ENCODE measurements at regions not wholly inside any gene's neighbourhood (a gene's known extent, or its start where the extent isn't known, plus 50 kb on each side); places are given as distances from the start of the nearest gene placed in this dataset.

DNA sequence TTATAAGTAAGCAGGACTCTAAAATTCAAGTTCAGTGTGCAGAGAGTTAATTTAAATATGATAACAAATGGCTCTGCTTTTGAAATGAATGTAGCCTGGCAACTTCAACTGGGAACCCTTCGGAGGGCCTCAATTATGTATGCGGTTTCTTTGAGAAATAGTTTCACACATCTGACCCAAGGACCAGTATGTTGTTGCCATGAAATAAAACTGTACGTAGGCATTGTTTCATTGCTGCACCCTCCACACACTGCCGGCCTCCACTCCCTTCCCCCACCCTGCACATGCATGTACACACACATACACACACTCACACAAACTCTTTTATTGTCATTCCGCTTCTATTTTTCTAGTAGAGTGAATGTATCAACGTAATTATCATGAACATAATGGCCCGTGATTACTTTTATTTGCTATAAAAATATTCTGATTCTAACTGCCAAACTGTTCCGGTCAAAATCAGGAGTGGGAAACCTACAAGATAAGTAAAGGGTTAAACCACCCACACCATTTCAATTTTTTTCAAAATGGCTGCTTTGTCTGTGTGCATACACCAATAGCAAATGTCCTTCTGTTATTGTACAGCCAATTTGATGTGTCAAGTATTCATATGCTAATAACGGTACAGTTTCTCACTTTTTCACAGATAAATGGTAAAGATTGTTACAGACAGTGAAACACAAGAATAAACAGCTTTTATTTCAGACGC lies 215.5 kb upstream of the TMEM161B start:
- no peak for DNase-seq

GRCh38 chr5:88480801-88481499 lies 212.3 kb upstream of the TMEM161B start:
- no peak for DNase-seq

DNA sequence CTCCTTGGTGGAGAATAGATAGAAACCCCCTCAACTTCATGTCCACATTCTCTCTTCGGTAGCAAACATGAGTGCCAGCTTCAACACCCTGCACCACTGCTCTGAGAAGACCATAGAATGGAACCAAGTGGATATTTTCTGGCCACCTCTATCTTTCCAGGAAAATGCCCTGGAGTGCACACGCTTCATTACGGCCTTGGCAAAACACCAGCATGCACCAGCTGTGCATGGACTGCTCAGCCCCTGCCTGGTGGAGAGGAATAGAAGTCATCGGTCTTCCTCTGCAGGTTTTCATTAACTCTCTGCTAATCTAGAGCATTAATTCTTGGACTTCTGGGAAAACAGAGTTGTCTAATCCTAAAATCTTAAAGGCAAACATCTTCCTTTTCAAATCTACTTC lies 211.6 kb upstream of the TMEM161B start:
- no peak for DNase-seq

GRCh38 chr5:88474574-88474973 lies 205.9 kb upstream of the TMEM161B start:
- no peak for DNase-seq

- DNase-seq = no peak
Observed at GRCh38 chr5:88470745-88471144, 202.1 kb upstream of the TMEM161B start.

- no peak for DNase-seq
Observed at GRCh38 chr5:88459971-88460370, 191.3 kb upstream of the TMEM161B start.

DNA sequence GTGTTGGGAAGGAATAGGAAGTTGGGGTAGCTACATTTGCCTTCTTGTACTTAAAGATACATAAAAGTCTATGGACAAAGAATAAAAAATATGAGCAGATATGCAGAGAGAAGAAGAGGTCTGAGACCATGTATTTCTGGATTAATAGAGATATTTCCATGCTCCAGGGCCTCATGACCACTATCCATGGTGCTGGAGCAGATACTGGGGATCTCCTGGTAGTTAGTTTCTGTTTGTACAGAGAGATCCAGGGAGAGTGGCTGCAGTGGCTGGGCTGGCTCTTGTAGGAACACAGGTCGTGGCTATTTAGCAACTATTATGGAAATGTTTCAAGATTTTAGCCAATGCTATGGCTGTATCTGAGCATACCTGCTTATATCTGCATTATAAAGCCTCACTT lies 184.2 kb upstream of the TMEM161B start:
- no peak for DNase-seq

- DNase-seq = no peak
Observed at GRCh38 chr5:88450239-88450638, 181.6 kb upstream of the TMEM161B start.

DNA sequence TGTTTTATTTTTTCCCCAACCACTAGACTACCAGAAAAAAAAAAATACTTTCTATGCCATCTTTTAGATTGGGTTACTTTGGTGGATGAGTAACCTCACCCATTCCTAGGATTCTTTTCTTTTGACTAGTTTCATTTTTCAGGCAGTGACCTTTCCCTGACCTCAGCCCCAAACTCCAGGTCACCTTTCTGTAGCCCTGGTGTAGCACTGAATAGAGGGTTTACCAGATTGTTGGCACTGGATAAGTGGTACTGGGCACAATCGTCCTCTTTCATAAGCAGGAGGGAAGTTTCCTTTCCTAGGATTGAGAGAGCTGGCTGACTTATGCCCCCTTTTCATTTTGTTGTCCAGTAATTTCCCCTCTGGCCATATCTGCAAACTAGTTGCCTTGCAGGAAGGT lies 169.4 kb upstream of the TMEM161B start:
- no peak for DNase-seq

DNA sequence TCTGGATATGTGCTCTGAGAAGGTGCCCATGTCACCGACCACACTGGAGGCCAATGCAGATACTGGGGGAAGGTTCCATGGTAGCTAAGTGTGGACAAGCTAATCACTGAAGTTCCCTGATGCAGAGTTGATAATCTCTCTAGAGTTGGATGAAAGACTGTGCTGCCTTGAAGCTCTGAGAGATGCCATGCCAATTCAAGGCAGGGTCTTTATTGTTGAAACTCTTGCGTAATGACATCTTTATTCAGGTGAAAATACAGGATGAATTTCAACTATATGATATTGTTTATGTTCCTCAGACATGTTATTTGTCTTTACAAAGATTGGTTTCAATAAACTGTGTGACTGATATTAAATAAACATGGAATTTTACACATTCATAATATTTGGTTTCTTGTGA lies 167.6 kb upstream of the TMEM161B start:
- DNase-seq = no peak

- DNase-seq = no peak
Observed at GRCh38 chr5:88428633-88429032, 160.0 kb upstream of the TMEM161B start.

GRCh38 chr5:88426441-88426840 lies 157.8 kb upstream of the TMEM161B start:
- no peak for DNase-seq

DNA sequence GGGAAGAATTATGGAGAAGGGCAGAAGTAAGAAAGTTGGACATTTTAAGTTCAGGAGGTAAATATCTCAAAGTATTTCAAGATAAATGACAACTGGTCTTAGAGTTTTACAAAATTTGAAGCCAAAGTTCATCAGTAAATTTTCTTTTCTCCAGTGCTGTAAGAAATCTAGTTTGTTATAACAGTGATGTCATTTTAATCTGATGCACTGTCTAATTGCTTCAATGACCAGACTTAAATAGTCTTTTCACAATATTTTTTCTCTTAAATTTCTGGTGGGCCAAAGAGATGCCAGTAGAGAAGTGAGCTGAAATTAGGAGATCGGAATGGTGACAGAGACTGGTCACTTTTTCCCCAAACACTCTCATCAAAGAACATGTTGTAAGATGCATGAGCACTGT lies 156.5 kb upstream of the TMEM161B start:
- no peak for DNase-seq

DNA sequence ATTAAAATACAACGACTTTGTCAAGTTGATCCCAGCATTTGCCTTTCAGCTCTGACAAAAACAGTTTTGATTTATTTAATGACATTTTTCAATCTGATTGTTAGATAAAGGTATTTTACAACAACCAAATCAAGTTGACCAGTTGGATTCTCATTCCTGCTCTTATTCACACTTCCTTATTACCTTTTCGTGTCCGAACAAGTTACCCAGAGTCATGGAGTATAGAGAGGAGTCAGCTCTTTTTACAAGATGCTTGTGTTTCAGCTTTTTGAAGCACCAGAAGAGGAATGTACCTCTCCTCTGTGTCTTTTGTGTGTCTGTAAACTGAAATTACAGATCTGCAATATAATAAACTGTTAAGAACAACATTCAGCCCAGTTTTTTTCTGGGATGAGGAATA lies 151.3 kb upstream of the TMEM161B start:
- DNase-seq = no peak

GRCh38 chr5:88407341-88407740 lies 138.7 kb upstream of the TMEM161B start:
- no peak for DNase-seq

GRCh38 chr5:88405783-88406182 lies 137.1 kb upstream of the TMEM161B start:
- DNase-seq = no peak

GRCh38 chr5:88404405-88404804 lies 135.8 kb upstream of the TMEM161B start:
- DNase-seq = no peak

GRCh38 chr5:88401686-88402085 lies 133.0 kb upstream of the TMEM161B start:
- no peak for DNase-seq

GRCh38 chr5:88401228-88401627 lies 132.6 kb upstream of the TMEM161B start:
- DNase-seq = no peak

DNA sequence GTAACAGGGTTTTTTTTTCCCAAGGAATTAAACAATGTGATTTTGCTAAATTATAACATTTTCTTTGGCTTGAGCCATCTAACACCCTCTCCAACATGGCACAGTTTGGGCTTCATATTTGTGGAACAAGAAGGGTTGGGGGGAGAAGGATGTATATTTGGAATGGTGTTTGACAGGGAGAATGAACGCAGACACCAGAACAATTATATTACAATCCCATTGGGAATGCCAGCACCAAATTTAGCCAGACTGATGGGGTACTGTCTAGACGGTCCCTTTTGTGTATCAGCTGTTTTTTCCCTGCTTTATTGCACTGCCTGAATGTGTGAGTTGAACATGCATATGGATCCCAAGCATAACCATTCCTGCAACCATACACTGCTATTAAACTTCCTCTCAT lies 130.9 kb upstream of the TMEM161B start:
- DNase-seq = no peak

DNA sequence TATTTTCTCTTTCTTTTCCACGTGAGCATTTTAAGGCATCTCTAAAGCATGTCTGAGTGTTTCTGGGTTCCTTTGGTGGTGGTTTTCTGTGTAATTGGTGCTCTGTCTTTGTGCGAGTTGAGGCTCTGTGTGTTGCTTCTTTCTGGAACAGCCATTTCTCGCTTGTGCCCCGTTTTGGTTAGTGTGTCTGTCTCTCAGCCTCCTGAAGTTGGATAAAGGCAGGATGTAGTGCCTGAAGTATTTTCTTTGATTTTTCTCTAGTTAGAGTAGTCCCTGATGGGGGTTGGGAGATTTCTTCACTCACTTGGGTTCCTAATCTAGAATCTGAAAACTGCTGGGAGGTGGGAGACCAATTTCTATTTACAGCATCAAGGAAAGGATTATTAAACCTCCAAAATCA lies 129.7 kb upstream of the TMEM161B start:
- DNase-seq = no peak

GRCh38 chr5:88396751-88397281 lies 128.2 kb upstream of the TMEM161B start:
- no peak for DNase-seq

GRCh38 chr5:88396000-88396535 lies 127.4 kb upstream of the TMEM161B start:
- no peak for DNase-seq

DNA sequence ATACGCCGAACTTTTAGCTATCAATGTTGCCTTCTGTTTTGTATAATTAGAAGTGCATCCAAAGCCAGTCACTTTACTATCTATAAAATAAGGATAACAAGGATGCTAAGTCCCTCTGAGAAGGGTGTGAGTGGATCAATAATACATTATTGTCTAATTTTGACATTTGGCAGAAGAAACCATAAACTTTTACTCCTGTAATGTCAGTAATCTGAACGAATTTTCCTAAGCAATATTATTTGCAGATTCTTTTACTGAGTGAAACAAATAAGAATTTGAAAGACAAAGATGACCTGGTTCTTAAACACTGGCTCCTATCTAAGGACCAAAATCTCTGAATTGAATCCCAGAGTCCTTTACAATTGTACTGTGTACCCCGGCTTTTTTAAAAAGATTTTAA lies 126.6 kb upstream of the TMEM161B start:
- no peak for DNase-seq
